ENCODE measurements at regions not wholly inside any gene's neighbourhood (a gene's known extent, or its start where the extent isn't known, plus 50 kb on each side); places are given as distances from the start of the nearest gene placed in this dataset.

GRCh38 chr21:38702196-38702595 lies 103.5 kb upstream of the ETS2 start:
- DNase-seq (ENCODE audit: low read depth in 2 of 2) = no peak

GRCh38 chr21:38709876-38710275 lies 95.9 kb upstream of the ETS2 start:
- DNase-seq (ENCODE audit: low read depth in 2 of 2) = no peak

GRCh38 chr21:38712071-38712470 lies 93.7 kb upstream of the ETS2 start:
- DNase-seq (ENCODE audit: low read depth in 2 of 2) = no peak

- no peak for DNase-seq (ENCODE audit: low read depth in 2 of 2)
These were observed 93.1 kb upstream of the ETS2 start for GRCh38 chr21:38712664-38713063.

- no peak for DNase-seq (ENCODE audit: low read depth in 2 of 2)
These were observed 91.5 kb upstream of the ETS2 start for GRCh38 chr21:38714039-38714817.

- no peak for DNase-seq (ENCODE audit: low read depth in 2 of 2)
These were observed 90.7 kb upstream of the ETS2 start for GRCh38 chr21:38714999-38715398.

- DNase-seq (ENCODE audit: low read depth in 2 of 2) = no peak
These were observed 89.6 kb upstream of the ETS2 start for GRCh38 chr21:38716088-38716487.

GRCh38 chr21:38716942-38717341 lies 88.8 kb upstream of the ETS2 start:
- no peak for DNase-seq (ENCODE audit: low read depth in 2 of 2)

- DNase-seq (ENCODE audit: low read depth in 2 of 2) = no peak
These were observed 87.2 kb upstream of the ETS2 start for GRCh38 chr21:38718481-38718880.

- no peak for DNase-seq (ENCODE audit: low read depth in 2 of 2)
These were observed 85.7 kb upstream of the ETS2 start for GRCh38 chr21:38720074-38720473.

GRCh38 chr21:38721055-38721454 lies 84.7 kb upstream of the ETS2 start:
- no peak for DNase-seq (ENCODE audit: low read depth in 2 of 2)

GRCh38 chr21:38721958-38722357 lies 83.8 kb upstream of the ETS2 start:
- DNase-seq (ENCODE audit: low read depth in 2 of 2) = no peak

GRCh38 chr21:38725196-38726157 lies 80.3 kb upstream of the ETS2 start:
- DNase-seq (ENCODE audit: low read depth in 2 of 2) = no peak

GRCh38 chr21:38726482-38726881 lies 79.2 kb upstream of the ETS2 start:
- no peak for DNase-seq (ENCODE audit: low read depth in 2 of 2)

GRCh38 chr21:38729291-38729690 lies 76.4 kb upstream of the ETS2 start:
- no peak for DNase-seq (ENCODE audit: low read depth in 2 of 2)

- DNase-seq (ENCODE audit: low read depth in 2 of 2) = no peak
These were observed 75.9 kb upstream of the ETS2 start for GRCh38 chr21:38729754-38730379.

GRCh38 chr21:38733972-38734546 lies 71.7 kb upstream of the ETS2 start:
- DNase-seq (ENCODE audit: low read depth in 2 of 2) = peak; percentile 62 to 75

GRCh38 chr21:38734646-38735365 lies 70.9 kb upstream of the ETS2 start:
- no peak for DNase-seq (ENCODE audit: low read depth in 2 of 2)

GRCh38 chr21:38735626-38736206 lies 70.0 kb upstream of the ETS2 start:
- DNase-seq (ENCODE audit: low read depth in 2 of 2) = no peak

GRCh38 chr21:38740090-38740489 lies 65.6 kb upstream of the ETS2 start:
- no peak for DNase-seq (ENCODE audit: low read depth in 2 of 2)
